Uterus (tissue), 3 donors: ENCODE measurements at regions not wholly inside any gene's neighbourhood (a gene's known extent, or its start where the extent isn't known, plus 50 kb on each side); places are given as distances from the start of the nearest gene placed in this dataset.
"Not testable (repeated sequence)": the region's sequence is repeated elsewhere in the genome, so short reads cannot be mapped to it uniquely, and the experiment has no call there.

ENCODE experiments used
- DNase-seq, 2 donors: peaks; one replicate each; pipeline ENCODE4 v3.0.0-alpha.2; 2019 to 2020
- H3K27ac ChIP-seq, 2 donors: fragments of 200-600 bp; sonication (generic); 1 replicate in 1 of 2; 2 replicates in 1 of 2; pipeline ENCODE4 v1.5.1; 2016 to 2018
- H3K27me3 ChIP-seq, 2 donors: fragments of 200-600 bp; sonication (generic); one replicate each; pipeline ENCODE4 v1.5.1; 2018 to 2019; ENCODE audit warnings: control low read depth in 1 of 2
- H3K36me3 ChIP-seq, 2 donors: fragments of 200-600 bp; sonication (generic); one replicate each; pipeline ENCODE4 v1.5.1; 2019; ENCODE audit warnings: control low read depth in 1 of 2
- H3K4me1 ChIP-seq, 2 donors: fragments of 200-600 bp; sonication (generic); one replicate each; pipeline ENCODE4 v1.5.1; 2018 to 2019; ENCODE audit warnings: control low read depth in 1 of 2
- H3K4me3 ChIP-seq, 2 donors: fragments of 200-600 bp; sonication (generic); 1 replicate in 1 of 2; 2 replicates in 1 of 2; pipeline ENCODE4 v1.5.1; 2018 to 2019; ENCODE audit warnings: mild to moderate bottlenecking in 1 of 2
- H3K9me3 ChIP-seq, 2 donors: fragments of 200-600 bp; sonication (generic); one replicate each; pipeline ENCODE4 v1.5.1; 2019; ENCODE audit warnings: control low read depth in 1 of 2
- POLR2A ChIP-seq, 2 donors: fragments of 450-650 bp; IDR thresholded peaks; one replicate each; pipeline ENCODE4 v1.6.1; 2016; ENCODE audit warnings: antibody characterized with exemption in 2 of 2, mild to moderate bottlenecking in 1 of 2, moderate library complexity in 1 of 2
- intact Hi-C: fragments of 100-400 bp; cut with DNase I; formaldehyde crosslinking; loops from one replicate; pipeline ENCODE4 v1.15.1; 2023; ENCODE audit warnings: low total_unique reads
- TF ChIP-seq, protein P1 (sequence below), 4 experiments: fragments of 200-600 bp in 2 of 4; fragments of 450-650 bp in 2 of 4; sonication (generic) in 2 of 4; IDR thresholded peaks; one replicate each; pipeline ENCODE4 v1.5.1; 2016 to 2019; ENCODE audit warnings: antibody characterized with exemption in 4 of 4, mild to moderate bottlenecking in 2 of 4, moderate library complexity in 1 of 4
- donor health status: DM: yes; HTN: yes; CAD: no.

DNA sequence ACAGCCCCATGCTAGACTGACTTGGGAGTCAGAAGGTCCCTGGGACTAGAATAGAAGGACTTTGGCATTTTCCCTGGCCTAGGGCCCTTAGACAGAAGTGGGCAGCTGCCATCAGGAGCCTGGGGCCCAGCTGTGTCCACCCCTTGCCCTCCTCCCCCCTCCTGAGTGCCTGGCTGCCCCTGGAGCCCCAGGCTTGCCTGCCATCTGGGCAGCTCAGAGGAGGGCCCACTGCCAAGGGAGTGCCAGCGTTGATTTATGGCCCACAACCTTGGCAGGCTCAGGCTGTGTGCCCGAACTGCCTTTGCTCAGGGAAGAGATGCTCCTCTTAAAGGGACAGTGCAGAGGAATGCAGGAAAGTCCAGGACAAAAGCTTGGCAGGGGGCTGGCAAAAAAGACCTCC is 439.1 kb downstream of the SPATA31A7 start:
- H3K27me3 ChIP-seq, DNase-seq, H3K27ac ChIP-seq, H3K9me3 ChIP-seq, H3K36me3 ChIP-seq, H3K4me1 ChIP-seq, intact Hi-C loops, H3K4me3 ChIP-seq: not testable (repeated sequence)

DNA sequence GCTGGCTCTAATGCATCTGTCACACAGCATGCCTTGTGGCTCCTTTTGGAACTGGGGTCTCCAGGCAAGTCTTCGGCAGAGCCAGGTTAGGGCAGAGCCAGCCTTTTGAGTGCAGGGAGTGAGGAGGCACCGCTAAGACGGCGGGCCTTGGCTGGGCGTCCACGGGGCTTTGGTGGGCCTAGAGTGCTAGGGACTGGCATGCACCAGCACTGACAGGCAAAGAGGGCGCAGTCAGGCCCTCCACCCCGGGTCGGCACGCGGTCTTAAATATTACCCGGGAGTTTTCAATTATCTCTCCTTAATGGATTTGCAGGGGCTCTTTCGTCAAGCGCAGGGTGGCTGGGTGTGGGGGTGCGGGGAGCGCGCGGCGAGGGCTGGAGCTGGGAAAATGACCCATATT is 444.4 kb downstream of the SPATA31A7 start:
- H3K36me3 ChIP-seq: no peaks in the 10 kb centered on the region
- H3K27ac ChIP-seq: no peak overlapping the region
- intact Hi-C loops: no loop called here
- no peak for DNase-seq
- no peaks in the 10 kb centered on the region for H3K4me1 ChIP-seq
- no peak overlapping the region for H3K4me3 ChIP-seq
- TF ChIP-seq, protein P1, sequence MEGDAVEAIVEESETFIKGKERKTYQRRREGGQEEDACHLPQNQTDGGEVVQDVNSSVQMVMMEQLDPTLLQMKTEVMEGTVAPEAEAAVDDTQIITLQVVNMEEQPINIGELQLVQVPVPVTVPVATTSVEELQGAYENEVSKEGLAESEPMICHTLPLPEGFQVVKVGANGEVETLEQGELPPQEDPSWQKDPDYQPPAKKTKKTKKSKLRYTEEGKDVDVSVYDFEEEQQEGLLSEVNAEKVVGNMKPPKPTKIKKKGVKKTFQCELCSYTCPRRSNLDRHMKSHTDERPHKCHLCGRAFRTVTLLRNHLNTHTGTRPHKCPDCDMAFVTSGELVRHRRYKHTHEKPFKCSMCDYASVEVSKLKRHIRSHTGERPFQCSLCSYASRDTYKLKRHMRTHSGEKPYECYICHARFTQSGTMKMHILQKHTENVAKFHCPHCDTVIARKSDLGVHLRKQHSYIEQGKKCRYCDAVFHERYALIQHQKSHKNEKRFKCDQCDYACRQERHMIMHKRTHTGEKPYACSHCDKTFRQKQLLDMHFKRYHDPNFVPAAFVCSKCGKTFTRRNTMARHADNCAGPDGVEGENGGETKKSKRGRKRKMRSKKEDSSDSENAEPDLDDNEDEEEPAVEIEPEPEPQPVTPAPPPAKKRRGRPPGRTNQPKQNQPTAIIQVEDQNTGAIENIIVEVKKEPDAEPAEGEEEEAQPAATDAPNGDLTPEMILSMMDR (IDR thresholded peaks at IDR 0.05): no peak
- TF ChIP-seq POLR2A (IDR thresholded peaks at IDR 0.05): no peak
- H3K27me3 ChIP-seq: no peaks in the 10 kb centered on the region
- H3K9me3 ChIP-seq: no peaks in the 10 kb centered on the region

DNA sequence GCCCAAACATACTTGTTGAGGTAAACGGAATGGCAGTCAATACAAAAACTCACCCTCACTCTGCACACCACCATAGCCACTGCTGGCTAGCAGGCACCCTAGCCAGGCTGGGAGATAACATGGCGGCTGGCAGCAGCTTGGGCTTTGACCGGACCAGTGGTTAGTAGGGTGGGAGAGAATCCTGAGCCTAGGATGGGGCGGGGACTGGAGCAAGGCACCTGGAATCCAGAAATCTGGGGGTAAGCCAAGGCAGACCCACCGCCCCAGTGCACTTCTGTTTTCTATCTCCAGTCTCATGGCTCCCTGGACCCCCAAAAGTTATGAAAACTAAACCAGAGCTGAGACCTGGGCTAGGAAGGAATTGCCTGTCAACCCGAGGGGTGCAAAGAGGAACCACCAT is 474.4 kb downstream of the SPATA31A7 start:
- H3K4me3 ChIP-seq, H3K9me3 ChIP-seq, H3K27ac ChIP-seq, H3K27me3 ChIP-seq, H3K4me1 ChIP-seq, intact Hi-C loops, H3K36me3 ChIP-seq: not testable (repeated sequence)
- peak; percentile 5 to 8 for DNase-seq

DNA sequence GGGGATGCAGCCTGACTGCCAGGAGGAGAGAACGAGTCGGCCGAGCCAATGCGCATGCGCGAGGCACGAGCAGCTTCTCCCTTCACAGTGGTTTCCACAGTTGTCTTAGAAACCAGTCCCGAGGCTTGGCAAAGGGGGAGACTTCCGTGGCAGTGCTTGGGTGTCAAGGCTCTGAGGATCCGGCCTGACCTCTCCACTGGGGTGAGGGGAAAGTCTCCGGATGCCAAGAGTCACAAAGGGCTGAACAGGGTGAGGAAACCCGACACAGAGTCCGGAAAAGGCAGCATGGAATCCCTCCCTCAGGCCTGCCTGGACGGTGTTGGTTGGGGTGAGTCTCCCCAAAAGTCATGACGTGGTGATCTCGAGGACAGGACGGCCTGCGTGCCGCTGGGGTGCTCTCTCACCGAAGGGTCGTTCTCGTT is 475.5 kb downstream of the SPATA31A7 start:
- TF ChIP-seq POLR2A (IDR thresholded peaks at IDR 0.05): no peak
- TF ChIP-seq, protein P1 (IDR thresholded peaks at IDR 0.05): no peak
- Histone ChIP-seq H3K4me1 (no peaks in the 10 kb centered on the region), H3K4me3 (no peak overlapping the region), H3K9me3 (no peaks in the 10 kb centered on the region), H3K27me3 (no peaks in the 10 kb centered on the region), H3K36me3 (no peaks in the 10 kb centered on the region), H3K27ac (no peak overlapping the region)
- peak in 1 of 2 donors; percentile 9 for DNase-seq
- intact Hi-C loops: no loop called here

DNA sequence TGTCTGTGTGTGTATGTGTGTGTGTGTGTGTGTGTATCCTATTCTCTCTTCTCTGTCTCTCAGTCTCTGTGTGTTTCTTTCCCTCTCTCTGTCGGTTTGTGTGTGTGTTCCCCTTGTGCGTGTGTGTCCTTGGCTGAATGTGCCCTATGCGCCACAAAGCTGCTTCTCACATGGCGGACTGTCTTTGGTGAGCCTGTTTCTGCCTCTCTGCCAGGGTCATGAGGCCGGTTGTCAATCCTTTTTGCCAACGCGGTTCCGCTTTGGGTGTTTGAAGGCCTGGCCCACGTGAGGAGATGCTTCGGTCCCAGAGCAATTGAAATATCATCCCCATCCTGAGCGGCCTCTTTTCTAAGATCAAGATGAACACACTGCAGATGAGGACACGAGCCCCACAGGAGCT is 476.0 kb downstream of the SPATA31A7 start:
- Histone ChIP-seq H3K27me3 (no peaks in the 10 kb centered on the region), H3K27ac (no peak overlapping the region), H3K4me1 (no peaks in the 10 kb centered on the region), H3K9me3 (no peaks in the 10 kb centered on the region), H3K36me3 (no peaks in the 10 kb centered on the region), H3K4me3 (no peak overlapping the region)
- peak in 1 of 2 donors; percentile 0 for DNase-seq
- TF ChIP-seq, protein P1 (IDR thresholded peaks at IDR 0.05): no peak
- no peak for TF ChIP-seq POLR2A (IDR thresholded peaks at IDR 0.05)
- intact Hi-C loops: no loop called here

DNA sequence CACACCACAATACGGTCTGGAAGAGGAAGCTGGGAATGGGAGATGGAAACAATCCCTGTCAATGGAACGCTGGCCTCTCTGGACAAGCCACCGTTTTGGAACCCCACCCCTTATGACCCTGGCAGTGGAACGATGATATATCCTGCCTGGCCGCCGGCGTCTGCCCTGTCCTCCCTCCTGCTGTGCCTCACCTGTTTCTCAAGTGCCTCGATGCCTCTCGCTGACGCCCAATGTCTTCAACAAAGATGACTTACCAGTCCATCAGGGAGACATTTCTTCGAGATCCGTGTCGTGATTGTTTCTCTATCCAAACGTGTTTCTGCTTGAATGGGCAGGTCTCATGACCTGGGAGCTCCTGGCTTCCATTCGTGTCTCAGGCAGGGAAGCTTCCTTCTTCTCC is 476.5 kb downstream of the SPATA31A7 start:
- no peaks in the 10 kb centered on the region for H3K27me3 ChIP-seq
- H3K27ac ChIP-seq: no peak overlapping the region
- H3K4me3 ChIP-seq: no peak overlapping the region
- intact Hi-C loops: no loop called here
- H3K4me1 ChIP-seq: no peaks in the 10 kb centered on the region
- no peaks in the 10 kb centered on the region for H3K9me3 ChIP-seq
- TF ChIP-seq POLR2A (IDR thresholded peaks at IDR 0.05): no peak
- TF ChIP-seq, protein P1 (IDR thresholded peaks at IDR 0.05): no peak
- peak; percentile 1 to 2 for DNase-seq
- no peaks in the 10 kb centered on the region for H3K36me3 ChIP-seq
